OCI-LY1 (cell line): ENCODE measurements at regions not wholly inside any gene's neighbourhood (a gene's known extent, or its start where the extent isn't known, plus 50 kb on each side); places are given as distances from the start of the nearest gene placed in this dataset.

Source experiments
- CTCF ChIP-seq: fragments of 200-600 bp; sonication (generic), shearing (Covaris generic); IDR thresholded peaks from 2 replicates; pipeline ENCODE4 v1.5.1; 2017; ENCODE audit warnings: mild to moderate bottlenecking, antibody characterized with exemption, low read length, moderate library complexity, mixed read lengths
- EZH2 ChIP-seq: fragments of 200-600 bp; sonication (generic), shearing (Covaris generic); IDR thresholded peaks from 2 replicates; pipeline ENCODE4 v1.8.0; 2017; ENCODE audit warnings: borderline replicate concordance, mixed run types, mild to moderate bottlenecking, antibody characterized with exemption, low read length, moderate library complexity, mixed read lengths

GRCh38 chr17:13721705-13722104 is 120.0 kb upstream of the HS3ST3A1 start:
- TF ChIP-seq CTCF: no peak
- TF ChIP-seq EZH2: no peak
